NCI-H2107 treated with DMSO at 0.1 percent for 48 hours (cell line): ENCODE measurements at regions not wholly inside any gene's neighbourhood (a gene's known extent, or its start where the extent isn't known, plus 50 kb on each side); places are given as distances from the start of the nearest gene placed in this dataset.
A peak's percentile ranks its signal among the peaks of the same experiment; 100 is the strongest.

ENCODE experiments used
- DNase-seq: peaks from one replicate; lab custom pipeline; 2025; ENCODE audit not compliant: unreplicated experiment; lab: John Stamatoyannopoulos, UW

DNA sequence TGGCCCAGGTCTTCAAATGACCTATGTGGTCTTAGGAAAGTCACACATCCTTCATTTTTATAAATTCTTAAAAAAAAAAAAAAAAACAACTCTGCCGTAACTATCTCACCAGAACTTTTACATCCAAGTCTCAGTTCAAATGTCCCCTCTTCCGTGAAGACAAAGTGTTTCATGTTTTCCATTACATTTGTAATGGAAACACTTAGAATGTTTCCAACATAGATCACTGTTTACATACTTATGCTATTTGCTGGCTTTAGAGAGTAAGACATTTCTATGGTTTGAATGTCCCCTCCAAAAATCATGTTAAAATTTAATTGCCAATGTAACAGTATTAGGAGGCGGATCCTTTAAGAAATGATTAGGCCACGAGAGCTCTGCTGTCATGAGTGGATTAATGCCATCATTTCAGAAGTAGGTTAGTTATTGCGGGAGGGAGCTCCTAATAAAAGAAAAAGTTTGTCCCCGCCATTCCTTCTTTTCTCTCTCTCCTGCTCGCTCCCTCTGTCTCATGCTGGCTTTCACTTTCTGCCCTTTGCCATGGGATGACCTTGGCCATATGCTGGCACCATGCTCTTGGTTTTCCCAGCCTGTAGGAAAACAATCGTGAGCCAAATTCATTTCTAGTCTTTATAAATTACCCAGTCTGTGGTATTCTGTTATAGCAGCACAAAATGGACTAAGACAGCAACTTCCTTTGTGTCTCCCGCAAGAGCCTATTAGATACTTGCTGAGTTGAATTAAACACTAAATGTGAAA is 887.8 kb upstream of the SOX9 start:
- no peak for DNase-seq

DNA sequence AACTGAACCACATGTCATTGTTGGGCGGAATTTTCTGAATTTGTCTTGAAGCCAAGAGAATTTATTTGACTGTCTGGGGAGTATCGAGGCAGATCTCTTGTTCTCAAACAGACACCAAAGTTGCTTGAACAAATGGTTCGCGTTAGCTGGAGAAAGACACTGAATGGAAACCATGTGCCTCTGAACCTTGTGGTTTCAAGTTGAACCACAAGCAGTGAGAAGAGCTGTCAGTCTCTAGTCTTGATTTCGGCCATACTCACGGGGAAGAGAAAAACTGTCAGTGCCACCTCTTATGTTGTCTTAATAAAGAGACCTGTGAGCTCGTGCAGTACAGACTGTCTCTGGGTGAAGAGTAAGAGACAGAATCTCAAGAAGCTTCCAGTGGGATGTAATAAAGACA is 886.5 kb upstream of the SOX9 start:
- no peak for DNase-seq

DNA sequence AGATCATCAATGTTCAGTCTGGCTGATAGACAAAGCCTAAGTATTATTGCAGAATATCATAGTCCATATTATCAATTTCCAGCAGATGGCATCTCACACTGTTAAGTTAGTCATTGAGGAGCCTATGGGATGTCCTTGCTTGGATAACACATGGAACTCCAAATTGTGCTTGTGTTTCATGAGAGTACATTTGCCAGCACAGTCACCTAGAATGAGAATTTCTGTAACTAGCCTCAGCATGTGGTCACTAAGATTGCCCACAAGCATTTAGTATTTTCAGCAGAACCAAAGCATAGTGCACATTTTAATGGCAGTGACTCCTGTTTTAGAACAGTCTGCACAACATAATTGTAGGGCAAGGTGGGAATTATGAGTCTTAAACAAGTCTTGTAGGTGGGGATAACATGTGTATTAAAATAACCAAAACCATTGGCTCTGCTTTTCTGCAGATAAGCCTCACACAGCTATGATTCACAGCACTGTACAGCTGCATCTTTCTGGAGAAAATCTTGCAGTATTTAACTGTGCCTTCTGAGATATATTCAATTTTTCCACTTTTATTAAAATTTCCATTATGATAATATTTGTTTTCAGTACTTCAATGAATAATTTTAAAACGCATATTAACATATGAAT is 882.8 kb upstream of the SOX9 start:
- DNase-seq, result peak; percentile 31

DNA sequence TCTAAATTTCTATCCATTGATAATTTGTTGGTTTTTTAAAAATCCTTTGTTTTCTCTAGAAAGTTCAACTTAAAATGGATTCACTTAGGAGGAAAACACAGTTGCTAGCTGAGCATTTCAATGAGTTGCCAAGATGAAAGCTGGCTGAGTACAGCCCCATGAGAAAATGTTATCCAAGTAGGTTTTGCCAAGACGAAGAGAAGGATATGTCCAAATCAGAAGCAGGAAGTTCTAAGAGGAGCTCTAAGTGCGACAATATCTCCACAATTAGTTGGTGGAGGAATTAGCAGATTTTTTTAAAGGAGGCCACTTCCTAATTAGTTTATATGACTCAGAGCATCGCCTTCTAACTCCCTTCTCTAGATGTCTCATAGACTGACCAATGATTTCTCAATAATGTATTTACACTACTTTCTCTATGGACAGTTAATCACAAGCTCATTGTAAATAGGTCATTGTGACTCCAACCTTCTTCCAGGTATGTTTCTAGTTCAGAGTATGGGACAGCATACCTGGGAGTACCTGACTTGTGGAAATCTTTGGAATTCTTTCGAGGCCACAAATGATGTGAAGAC is 873.3 kb upstream of the SOX9 start:
- DNase-seq, result no peak

DNA sequence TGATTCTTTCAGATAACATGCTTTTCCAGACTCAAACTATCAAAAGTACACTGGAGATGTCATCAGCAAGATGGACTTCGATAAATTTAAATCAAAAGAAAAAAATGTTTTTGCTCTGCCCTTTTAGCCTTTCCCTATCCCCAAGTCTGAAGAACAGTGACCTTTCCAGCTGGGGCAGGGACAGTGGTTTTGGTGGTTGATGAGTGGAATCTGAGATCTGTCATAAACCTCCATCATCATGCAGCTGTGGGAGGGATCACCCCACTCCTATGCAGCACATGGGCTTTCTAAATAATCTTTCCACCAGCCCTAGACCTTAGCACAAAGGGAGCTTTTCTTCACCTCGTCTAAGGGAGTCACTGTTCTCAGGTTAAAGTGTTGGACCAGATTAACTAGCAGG is 869.5 kb upstream of the SOX9 start:
- DNase-seq, result no peak

DNA sequence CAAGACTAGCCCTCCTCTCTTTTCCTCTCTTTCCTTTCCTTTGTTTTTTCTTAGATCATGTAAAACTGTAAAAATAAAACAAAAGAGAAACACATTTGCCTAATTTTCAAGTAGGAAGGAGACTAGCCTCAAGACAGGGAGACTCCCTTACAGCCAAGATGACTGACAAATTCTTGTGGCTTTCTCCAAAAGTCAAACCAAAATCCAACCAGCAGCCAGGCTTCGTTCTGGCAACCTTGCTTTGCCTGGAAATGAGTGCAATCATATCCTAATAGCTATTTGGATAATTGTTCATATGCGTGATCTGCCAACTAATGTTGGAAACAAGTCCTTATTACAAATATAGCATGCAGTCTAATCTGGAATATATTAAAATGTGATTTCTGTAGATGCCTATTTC is 868.9 kb upstream of the SOX9 start:
- no peak for DNase-seq

DNA sequence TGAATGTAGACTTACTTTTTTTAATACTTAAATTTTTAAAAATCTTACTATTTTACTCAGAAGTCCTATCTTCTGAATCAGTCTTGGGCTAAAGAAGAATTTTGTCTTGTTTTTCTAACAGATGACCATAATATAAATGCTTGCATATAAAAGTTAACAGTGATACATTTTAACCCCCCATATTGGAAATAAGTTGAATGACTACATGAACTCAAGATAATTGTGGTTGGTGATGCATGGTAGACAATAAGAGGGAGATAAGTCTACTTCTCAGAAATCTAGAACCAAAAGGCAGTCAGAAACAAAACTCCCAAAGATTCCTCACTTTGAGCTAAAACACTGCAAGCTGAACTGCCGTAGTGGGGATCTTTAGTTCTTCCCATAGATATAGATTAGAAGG is 868.4 kb upstream of the SOX9 start:
- DNase-seq, result no peak

DNA sequence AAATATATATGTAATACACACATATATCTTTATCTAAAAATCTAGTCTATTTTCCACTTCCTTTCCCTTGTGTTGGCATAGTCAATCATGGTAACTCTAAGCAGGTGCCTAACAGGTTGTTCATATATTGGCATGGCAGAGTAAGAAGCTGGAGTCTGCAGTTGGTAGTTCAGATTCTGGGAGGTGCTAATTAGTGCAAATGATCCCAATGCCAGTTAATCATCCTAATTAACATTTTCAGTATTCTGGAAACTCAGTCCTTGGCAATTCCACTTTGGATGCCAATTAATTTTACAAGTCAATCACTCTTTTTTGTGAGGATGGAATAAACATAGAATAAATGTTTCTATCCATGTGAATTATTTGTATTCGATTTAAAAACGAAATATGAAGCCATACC is 863.7 kb upstream of the SOX9 start:
- DNase-seq, result no peak

DNA sequence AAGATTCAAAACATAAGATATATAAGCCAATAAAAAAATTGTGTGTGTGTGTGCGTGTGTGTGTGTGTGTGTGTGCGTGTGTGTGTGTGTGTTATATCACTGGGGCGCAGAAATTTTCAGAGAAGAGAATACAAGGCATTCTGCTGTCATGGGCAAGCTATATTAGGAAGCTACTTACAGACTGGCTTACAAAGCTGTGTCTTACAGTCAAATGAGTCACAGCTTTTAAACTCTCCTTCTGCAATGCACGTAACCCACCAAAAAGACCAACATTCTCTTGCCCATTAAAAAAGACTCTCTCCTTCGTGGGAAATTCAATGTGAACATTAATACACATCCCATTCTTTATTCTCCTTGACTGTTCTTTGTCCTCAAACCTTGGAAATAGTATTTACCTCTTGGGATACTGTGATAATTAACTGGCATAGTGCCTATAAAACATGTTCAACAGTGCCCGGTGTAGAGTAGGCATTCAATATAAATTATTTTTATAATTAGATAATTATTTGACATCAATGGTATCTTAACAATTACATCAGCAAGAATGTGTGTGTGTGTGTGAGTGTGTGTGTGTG is 860.4 kb upstream of the SOX9 start:
- no peak for DNase-seq

DNA sequence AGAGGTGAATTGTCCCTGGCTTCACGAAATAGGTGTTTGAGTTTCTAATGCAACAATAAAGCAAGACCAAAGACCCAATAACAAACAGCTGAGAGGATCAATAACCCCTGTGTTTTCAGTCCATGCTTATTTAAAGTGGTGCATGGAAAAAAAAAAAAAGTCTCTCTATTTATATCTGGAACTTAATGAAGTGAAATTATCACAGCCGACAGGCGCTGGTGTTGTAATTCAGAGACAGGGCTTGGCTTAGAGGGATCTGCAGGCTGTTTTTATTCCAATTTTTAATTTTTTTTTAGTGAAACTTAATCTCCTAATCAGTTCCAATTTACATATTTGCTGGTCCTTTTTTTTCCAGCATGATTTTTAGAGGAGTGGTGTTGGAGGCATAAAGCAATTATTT is 858.2 kb upstream of the SOX9 start:
- DNase-seq, result no peak

DNA sequence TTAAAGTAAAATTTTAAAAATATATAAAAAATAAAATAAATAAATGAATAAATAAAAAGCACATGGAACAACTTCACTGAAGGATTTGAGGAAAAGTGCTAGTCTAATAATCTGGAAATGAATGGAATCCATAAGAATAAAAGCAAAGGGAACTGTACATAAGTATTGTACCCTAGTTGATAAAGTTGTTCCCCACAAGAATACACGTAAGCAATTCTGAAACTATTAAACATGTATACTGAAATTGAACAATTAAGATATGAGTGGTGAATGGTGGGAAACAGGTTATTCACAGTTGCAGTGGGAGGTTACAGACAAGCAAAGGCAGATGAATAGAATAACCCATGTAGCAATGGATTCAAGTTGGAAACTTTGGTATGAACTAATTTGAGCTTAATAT is 853.2 kb upstream of the SOX9 start:
- no peak for DNase-seq

DNA sequence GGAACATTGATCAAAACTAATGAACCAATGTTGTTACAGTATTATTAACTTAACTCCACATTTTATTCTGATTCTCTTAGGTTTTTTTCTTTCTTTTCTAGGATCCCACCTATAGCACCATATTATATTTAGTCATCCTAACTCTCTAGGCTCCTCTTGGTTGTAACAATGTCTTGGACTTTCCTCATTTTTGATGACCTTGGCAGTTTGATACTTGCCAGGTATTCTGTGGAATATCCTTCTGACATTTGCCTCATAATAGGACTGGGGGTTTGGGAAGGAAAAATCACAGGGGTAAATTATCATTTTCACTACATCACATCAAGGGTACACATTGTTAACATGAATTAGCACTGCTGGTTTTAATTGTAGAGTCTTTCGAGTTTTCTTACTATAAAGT is 851.6 kb upstream of the SOX9 start:
- no peak for DNase-seq

DNA sequence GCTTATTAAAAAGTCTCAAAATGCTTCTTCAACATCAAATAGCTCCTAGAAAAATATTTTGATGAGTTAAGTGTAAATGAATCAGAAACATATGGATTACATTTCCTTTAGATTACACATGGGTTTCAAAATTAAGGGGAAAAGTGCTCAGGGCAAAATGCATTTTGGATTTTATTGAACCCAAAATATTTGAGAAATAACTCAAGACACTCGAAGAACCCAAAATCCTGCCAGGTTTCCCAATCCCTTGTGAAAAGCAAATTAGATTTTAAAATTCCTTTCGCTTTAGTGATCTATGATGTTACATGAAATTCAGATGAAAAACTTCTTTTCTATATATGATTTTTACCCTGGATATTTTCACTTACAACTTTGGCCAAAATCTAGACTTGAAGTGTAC is 847.4 kb upstream of the SOX9 start:
- DNase-seq, result no peak

DNA sequence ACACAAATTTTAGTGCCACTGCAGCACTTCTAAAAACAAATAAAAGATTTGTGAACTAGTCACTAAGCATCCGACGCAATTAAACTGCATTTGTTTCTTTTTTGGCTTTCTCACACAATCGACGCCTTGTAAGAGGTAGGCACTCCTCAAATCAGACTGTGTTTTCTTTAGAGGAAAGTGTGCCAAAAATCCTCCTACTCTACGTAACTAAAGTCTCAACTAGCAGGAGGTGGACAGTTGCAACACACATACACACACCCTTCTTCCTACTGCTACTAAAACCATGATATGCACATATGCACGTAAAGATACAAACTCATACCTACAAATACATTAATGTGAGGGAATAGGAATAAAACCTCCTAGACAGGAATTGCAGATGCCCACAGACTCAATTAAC is 844.7 kb upstream of the SOX9 start:
- DNase-seq, result no peak

DNA sequence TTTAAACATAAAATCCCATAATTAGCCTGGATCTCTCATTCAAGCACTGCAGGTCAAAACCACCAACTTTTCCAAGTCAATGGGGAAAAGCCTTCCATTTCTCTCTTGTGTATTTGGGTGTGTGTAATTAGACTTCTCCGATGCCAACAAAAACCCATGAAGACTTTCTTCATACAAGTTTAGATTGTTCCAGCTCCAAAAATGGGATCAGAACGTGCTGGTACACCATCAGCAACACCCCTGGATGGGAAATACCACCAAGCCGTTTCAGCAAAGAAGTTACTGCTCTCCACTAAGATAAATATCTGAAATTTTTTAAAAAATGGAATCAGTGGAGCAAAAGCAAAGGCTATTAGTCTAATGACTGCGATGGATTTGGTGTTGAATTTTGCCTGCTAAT is 837.3 kb upstream of the SOX9 start:
- DNase-seq, result no peak

DNA sequence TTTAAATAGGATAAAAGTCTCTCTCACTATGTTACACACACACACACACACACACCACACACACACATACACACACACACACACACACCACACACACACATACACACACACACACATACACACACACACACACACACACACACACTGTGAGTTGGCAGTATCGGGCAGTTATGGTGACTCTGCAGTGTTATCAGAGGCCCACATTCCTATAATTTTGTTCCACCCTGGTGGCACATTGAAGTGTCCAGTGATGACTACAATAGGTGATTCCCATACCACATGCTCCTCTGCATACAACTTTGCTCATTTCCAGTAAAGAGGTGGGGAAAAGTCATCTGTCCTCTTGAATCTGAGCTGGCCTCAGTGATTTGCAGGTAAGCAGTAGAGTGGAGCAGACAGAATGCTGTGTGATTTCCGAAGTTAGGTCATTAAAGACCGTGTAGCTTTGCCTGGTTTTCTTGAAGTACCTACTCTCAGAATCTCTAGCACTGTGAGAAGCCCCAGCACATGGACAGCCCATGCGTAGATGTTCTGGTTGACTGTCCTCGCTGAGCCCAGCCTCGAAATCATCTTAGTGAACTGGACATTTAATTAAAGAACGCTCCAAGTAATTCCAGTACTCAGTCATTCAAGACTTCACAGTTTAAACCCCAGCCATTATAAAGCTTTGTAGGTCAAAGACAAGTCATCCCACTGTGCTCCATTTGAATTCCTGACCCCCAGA is 836.6 kb upstream of the SOX9 start:
- no peak for DNase-seq

DNA sequence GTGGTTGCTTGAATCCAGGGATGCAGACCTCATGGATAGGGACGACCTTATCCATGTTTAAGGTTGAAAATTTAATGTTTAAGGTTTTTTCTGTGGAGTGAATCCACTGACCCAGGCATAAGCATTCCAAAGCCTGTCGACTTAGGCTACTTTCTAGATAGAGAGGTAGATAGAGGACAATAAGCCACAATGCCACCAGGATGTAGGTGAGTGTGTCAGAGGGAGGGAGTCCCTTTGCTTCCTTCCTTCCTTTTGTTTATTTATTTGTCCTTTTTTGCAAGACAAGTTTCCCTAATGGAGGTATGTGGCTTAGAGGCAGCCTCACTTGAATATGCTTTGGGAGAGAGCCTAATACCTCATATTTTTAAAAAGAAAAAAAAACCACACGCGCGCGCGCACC is 834.2 kb upstream of the SOX9 start:
- DNase-seq, result no peak

DNA sequence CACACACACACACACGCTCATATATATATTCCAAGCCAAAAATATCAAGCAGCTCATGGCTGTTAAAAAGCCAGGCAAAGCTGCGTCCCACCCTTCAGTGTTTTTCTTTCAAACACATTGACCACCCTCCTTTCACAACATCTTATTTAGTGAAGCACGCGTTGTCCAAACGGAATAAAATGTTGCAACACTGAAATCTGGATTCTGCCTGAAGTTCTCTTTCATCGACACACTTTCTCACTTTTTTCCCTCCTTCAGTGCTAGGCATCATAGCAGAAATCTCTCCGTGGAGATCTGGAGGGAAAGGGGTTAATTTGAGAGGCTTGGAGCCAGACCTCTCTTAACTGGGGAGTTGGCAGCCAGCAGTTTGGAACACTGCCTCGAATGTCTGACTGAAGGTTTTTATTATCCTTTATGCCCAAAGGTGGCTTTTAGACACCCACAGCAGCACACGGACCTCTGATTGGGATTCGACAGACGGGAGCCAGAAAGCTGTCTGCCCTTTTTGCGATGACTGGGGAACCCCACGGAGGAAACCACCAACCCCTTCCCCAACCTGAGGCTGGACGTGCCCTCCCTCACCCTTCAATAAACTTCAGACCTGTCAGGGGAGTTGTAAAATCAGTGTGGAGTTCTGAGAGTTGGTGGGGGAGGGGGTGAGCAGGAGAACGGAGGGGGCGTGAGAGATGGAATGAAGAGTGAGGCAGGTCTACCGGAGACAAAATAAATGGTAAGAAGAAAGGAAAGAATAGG is 833.6 kb upstream of the SOX9 start:
- no peak for DNase-seq

DNA sequence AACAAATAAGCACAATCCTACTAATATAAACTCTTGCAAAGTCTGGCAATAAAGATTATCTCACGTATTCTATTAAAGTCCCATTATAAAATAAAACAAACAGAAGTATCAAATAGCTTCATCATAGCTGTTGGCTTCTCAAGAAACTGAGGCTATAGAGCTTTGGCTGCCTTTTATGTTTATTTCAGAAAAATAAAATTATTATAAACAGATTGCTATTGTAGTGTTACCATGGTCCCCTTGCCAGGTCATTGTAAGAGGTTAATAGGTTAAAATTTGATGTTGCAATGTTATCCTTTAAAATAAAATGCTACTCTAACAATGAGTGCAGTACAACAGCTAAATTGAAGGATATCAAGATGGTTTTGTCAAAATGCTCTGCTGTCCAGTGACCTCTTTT is 828.8 kb upstream of the SOX9 start:
- DNase-seq, result no peak

DNA sequence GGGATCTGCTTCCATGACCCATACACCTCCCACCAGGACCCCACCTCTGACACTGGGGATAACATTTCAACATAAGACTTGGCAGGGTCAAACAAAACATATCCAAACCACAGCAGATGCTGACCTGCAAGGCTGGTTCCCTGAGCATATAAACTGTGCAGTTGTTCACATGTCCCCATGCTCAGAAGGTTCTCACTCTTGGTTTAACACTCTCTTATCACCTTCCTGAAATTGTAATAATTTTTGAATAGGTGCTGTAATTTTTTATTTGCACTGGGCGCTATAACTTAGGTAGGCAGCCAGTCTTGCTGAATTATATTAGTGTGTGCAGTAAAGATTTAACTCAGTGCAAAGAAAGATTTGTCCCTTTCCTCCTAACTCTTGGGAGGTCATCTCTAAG is 824.8 kb upstream of the SOX9 start:
- DNase-seq, result no peak

DNA sequence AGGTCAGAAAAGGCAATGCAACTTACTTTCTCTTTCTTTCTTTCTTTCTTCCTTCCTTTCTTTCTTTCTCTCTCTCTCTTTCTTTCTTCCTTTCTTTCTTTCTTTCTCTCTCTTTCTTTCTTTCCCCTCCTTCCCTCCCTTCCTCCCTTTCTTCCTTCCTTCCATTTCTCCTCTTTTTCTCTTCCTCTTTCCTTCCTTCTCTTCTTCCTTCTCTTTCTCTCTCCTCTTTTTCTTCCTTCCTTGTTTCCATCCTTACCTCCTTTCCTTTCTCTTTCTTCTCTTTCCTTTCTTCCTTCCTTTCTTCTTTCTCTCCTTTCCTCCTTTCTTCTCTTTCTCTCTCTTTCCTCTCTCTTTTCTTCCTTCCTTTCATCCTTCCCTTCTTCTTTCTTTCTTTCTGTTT is 819.8 kb upstream of the SOX9 start:
- DNase-seq, result no peak
